WTC11 (cell line): ENCODE measurements at regions not wholly inside any gene's neighbourhood (a gene's known extent, or its start where the extent isn't known, plus 50 kb on each side); places are given as distances from the start of the nearest gene placed in this dataset.

Experiments used
- ATF1 ChIP-seq: sonication (generic); formaldehyde crosslinking; IDR thresholded peaks from 2 replicates; pipeline ENCODE4 v1.8.1; 2023; ENCODE audit warnings: mild to moderate bottlenecking, moderate library complexity, missing genetic modification reagents
- CBFB ChIP-seq: sonication (generic); formaldehyde crosslinking; IDR thresholded peaks from 2 replicates; pipeline ENCODE4 v1.8.1; 2022; ENCODE audit warnings: mild to moderate bottlenecking, low read depth, missing genetic modification reagents
- ELF4 ChIP-seq: sonication (generic); formaldehyde crosslinking; IDR thresholded peaks from 2 replicates; pipeline ENCODE4 v1.8.1; 2022; ENCODE audit warnings: low read depth, mild to moderate bottlenecking, moderate library complexity, missing genetic modification reagents
- TCF7 ChIP-seq: sonication (generic); formaldehyde crosslinking; IDR thresholded peaks from 2 replicates; pipeline ENCODE4 v1.8.0; 2022; ENCODE audit warnings: mild to moderate bottlenecking, low read depth, missing genetic modification reagents, moderate library complexity
- ZNF232 ChIP-seq: sonication (generic); formaldehyde crosslinking; IDR thresholded peaks from 2 replicates; pipeline ENCODE4 v1.8.0; 2022; ENCODE audit warnings: mild to moderate bottlenecking, missing genetic modification reagents
- ZNF263 ChIP-seq: sonication (generic); formaldehyde crosslinking; IDR thresholded peaks from 2 replicates; pipeline ENCODE4 v1.8.1; 2022; ENCODE audit warnings: low read depth, mild to moderate bottlenecking, moderate library complexity, missing genetic modification reagents
- ZNF281 ChIP-seq: sonication (generic); formaldehyde crosslinking; IDR thresholded peaks from 2 replicates; pipeline ENCODE4 v1.8.0; 2023; ENCODE audit warnings: mild to moderate bottlenecking, missing genetic modification reagents
- ZNF423 ChIP-seq: fragments of 250-450 bp; sonication (Bioruptor Pico); IDR thresholded peaks from 2 replicates; pipeline ENCODE4 v2.1.2; 2022; ENCODE audit warnings: mild to moderate bottlenecking, moderate library complexity
- TF ChIP-seq, protein P1 (sequence below): sonication (generic); formaldehyde crosslinking; IDR thresholded peaks from 2 replicates; pipeline ENCODE4 v1.8.1; 2022; ENCODE audit warnings: low read depth, mild to moderate bottlenecking, moderate library complexity, missing genetic modification reagents, borderline replicate concordance
- TF ChIP-seq, protein P2 (sequence below): fragments of 200-600 bp; IDR thresholded peaks from 2 replicates; pipeline ENCODE4 v1.8.0; 2022; ENCODE audit warnings: antibody characterized with exemption

DNA sequence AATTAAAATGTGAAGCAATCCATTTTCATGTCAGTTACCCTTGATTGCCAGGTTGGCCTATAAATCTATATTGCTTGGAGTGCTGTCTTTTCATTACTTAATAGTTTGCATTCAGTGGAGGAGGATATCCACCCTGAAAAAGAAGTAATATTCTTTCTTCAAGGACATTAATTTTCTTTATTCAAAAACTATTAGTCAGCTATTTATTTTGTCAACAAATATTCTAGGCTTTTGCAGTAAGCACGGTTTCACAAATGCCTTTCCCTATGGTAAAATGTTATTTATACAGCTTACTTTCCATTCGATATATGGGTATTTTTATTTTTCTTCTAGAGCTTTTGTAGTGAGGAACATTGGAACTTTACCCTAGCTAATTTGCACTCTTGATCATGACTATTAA lies 1176.9 kb upstream of the NUDT12 start:
- TF ChIP-seq ZNF232 (CRISPR knock-in tag) (no peak), ATF1 (CRISPR knock-in tag) (no peak), ZNF263 (CRISPR knock-in tag) (no peak), CBFB (no peak), ZNF281 (CRISPR knock-in tag) (no peak), TCF7 (CRISPR knock-in tag) (no peak), ZNF423 (no peak), ELF4 (CRISPR knock-in tag) (no peak)
- TF ChIP-seq, protein P1, sequence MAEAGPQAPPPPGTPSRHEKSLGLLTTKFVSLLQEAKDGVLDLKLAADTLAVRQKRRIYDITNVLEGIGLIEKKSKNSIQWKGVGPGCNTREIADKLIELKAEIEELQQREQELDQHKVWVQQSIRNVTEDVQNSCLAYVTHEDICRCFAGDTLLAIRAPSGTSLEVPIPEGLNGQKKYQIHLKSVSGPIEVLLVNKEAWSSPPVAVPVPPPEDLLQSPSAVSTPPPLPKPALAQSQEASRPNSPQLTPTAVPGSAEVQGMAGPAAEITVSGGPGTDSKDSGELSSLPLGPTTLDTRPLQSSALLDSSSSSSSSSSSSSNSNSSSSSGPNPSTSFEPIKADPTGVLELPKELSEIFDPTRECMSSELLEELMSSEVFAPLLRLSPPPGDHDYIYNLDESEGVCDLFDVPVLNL (CRISPR knock-in tag), result no peak
- TF ChIP-seq, protein P2, sequence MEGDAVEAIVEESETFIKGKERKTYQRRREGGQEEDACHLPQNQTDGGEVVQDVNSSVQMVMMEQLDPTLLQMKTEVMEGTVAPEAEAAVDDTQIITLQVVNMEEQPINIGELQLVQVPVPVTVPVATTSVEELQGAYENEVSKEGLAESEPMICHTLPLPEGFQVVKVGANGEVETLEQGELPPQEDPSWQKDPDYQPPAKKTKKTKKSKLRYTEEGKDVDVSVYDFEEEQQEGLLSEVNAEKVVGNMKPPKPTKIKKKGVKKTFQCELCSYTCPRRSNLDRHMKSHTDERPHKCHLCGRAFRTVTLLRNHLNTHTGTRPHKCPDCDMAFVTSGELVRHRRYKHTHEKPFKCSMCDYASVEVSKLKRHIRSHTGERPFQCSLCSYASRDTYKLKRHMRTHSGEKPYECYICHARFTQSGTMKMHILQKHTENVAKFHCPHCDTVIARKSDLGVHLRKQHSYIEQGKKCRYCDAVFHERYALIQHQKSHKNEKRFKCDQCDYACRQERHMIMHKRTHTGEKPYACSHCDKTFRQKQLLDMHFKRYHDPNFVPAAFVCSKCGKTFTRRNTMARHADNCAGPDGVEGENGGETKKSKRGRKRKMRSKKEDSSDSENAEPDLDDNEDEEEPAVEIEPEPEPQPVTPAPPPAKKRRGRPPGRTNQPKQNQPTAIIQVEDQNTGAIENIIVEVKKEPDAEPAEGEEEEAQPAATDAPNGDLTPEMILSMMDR, result no peak
